Stimulated activated CD8-positive, alpha-beta memory T cell treated with anti-CD3 and anti-CD28 coated beads, Interleukin-2, amount 100 ng/mL, for 1 hour (primary cell): ENCODE measurements at regions not wholly inside any gene's neighbourhood (a gene's known extent, or its start where the extent isn't known, plus 50 kb on each side); places are given as distances from the start of the nearest gene placed in this dataset.
"Not testable (repeated sequence)": the region's sequence is repeated elsewhere in the genome, so short reads cannot be mapped to it uniquely, and the experiment has no call there.

Experiments
- DNase-seq, 2 donors: peaks; one replicate each; pipeline ENCODE4 v3.0.0-alpha.2; 2020; ENCODE audit warnings: low read depth in 2 of 2

DNA sequence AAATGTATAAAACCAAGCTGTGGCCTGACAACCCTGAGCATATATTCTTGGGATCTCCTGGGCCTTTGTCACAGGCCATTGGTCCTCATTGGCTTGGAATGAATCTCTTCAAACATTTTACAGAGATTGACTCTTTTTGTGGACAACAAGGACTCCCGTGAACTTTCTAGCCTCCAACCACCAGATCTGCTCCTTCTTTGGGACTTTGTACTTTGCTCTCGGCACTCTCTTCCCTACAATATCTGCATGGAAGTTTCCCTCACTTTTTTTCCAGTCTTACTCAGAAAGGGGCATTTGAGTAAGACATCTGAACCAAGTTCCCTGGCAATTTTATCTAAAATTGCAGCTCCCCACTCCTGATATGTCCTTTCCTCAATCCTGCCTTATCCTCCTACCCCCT lies 158.8 kb downstream of the PHLDA1 start:
- no peak for DNase-seq

- DNase-seq, result no peak
Observed at GRCh38 chr12:75870878-75871277, 160.7 kb downstream of the PHLDA1 start.

- no peak for DNase-seq
Observed at GRCh38 chr12:75868501-75868900, 163.1 kb downstream of the PHLDA1 start.

DNA sequence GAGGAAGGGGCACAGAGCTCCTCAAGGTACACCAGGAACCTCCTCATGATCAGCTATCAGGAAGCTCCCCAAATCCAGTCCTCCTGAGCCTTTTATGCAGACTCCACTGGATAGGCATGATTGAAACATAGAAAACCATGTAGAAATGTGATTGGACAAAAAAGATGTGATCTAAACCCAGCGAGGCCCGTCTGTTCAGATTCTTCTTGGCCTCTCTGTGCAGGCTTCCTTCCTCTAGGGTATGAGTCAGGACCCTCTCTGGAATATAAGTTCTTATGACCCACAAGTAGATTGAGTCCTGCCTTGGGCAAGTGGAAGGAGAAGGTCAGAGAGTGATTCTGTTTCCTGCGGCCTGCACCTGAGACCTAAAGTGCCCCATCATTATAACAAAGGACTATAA lies 166.3 kb downstream of the PHLDA1 start:
- DNase-seq, result no peak

DNA sequence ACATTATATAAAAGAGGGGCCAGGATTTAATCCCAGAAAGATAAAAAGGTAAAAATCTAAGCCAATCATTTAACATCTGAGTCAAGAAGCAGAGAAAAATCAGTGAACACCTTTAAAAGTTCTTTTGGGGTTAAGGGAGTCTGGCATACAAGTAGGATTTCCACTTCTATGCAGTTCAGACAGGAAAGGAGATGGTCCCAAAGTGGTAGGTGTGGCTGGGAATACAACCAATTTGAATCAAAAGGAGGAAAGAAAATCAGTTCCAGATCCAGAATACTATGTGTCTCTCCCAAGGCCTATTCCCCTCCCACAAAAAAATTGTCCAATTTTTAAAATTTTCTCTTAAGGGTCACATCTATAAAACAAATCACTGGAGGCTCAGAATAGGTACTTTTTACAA lies 167.4 kb downstream of the PHLDA1 start:
- no peak for DNase-seq

DNA sequence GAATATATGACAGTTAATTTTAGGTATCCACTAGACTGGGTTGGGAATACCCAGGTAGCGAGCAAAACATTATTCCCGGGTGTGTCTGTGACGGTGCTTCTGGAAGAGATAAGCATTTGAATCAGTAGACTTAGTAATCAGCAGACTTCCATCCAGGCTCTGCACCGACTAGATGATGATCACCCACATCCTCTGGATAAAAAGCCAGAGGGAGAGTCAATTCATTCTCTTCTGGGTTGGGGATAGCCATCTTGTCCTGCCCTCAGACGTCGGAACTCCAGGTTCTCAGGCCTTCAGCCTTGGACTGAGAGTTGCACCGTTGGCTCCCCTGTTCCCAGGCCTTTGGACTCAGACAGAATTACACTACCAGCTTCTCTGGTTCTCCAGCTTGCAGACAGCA lies 168.0 kb downstream of the PHLDA1 start:
- DNase-seq, result no peak

- no peak for DNase-seq
Observed at GRCh38 chr12:75862692-75863471, 168.7 kb downstream of the PHLDA1 start.

GRCh38 chr12:75859868-75860267 lies 171.7 kb downstream of the PHLDA1 start:
- DNase-seq, result no peak

GRCh38 chr12:75856235-75856634 lies 175.3 kb downstream of the PHLDA1 start:
- DNase-seq, result no peak

DNA sequence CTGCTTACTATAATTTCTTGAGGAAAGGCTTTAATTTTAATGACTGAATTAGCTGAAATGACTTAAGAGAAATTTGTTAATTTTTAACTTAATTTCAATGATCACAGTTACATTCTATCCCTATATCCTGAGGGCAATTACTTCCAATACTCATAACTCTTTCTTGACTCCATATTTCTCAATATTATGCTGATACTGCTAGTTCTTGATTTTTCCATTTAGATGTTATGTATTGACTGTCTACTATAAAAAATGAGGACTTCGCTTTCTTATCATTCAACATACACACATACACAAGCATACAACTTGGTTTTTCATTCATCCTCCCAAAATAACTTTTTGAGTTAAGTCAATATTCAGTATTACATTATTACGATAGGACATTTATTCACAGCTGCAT lies 176.2 kb downstream of the PHLDA1 start:
- no peak for DNase-seq

GRCh38 chr12:75854681-75855309 lies 176.8 kb downstream of the PHLDA1 start:
- DNase-seq, result no peak

DNA sequence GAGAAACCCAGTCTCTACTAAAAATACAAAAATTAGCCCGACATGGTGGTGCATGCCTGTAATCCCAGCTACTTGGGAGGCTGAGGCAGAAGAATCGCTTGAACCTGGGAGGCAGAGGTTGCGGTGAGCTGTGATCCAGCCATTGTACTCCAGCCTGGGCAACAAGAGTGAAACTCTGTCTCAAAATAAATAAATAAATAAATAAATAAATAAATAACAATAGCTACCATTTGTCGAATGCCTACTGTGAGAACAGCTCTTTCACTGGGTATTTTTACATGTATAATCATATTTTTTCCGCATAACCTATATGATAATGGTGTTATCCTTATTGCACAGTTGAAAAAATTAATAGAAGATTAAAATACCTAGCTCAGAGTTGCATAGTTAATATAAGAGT lies 177.4 kb downstream of the PHLDA1 start:
- not testable (repeated sequence) for DNase-seq

DNA sequence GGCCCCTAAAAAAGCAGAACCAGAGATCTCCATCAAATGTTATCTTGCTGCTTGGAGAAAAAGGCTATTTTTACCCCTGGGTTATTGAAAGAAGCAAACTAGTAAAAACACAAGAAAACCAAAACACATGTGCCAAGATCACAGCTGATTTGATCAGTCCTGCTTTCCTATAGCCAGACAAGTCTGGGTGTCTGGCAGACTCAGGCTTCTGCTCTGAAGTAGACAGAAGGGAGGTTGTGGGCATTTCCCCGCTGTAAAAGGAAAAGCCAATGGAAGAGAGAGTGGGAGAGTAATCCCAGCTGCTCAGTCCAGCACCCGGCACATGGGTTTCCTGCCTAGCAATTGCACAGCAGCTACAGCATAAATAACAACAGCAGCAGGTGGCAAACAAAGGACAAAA lies 177.9 kb downstream of the PHLDA1 start:
- no peak for DNase-seq

DNA sequence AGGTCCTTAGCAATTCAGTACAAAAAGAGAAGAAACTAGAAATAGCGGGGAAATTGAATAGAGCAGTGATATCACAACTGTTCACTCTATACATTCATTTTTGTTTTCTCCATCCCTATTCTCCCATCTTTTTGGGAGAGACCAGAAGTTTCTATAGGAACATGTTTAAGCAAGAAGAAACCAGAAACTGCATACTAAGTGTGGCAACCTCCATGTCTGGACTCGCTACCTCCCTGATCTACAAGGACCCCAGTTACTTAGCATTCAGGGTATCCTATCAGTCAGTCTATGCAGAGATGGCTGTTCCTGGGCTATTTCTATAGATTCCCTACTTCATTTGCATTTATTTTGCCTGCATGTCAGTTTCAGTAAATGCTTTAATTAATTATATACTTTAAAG lies 178.6 kb downstream of the PHLDA1 start:
- DNase-seq, result no peak

- no peak for DNase-seq
Observed at GRCh38 chr12:75852143-75852542, 179.4 kb downstream of the PHLDA1 start.

GRCh38 chr12:75850721-75851462 lies 180.7 kb downstream of the PHLDA1 start:
- no peak for DNase-seq

DNA sequence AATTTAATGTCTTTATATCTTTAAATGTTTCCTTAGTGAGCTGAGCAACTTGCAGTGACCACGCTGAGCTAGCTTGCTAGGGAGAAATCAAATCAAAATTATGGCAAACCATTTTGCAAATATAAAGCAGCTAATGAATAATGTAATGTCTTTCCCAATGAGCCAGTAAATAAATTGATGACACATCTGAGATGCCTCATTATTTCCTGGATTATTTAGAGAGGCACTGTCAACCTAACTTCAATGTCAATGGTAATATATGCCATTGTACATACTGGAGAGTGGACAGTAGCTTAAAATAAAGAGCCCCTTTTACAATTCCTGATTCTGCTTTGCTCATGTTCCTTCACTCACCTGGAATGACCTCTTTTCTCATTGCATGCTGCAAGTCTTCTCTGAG lies 182.6 kb downstream of the PHLDA1 start:
- no peak for DNase-seq

GRCh38 chr12:75848431-75848925 lies 183.1 kb downstream of the PHLDA1 start:
- DNase-seq, result no peak

GRCh38 chr12:75846102-75846501 lies 185.5 kb downstream of the PHLDA1 start:
- DNase-seq, result no peak

DNA sequence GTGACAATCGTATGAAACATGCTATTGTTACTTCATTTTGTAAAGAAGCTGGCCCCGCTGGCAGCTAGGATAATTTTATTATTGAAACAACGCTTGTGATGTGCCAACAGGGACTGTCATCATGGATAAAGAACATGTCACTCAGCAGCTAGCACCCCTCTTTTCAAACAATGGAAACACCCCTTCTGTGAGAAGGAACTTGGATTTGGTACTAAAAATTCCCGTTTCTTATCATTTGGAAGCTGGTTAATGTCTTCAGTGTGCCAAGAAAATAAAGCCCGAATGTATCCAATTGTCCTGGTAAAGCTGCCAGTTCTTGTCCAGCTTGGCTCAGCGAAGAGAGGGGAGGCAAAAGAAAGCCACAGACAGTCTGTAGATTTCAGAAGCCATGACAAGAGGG lies 186.6 kb downstream of the PHLDA1 start:
- DNase-seq, result no peak

GRCh38 chr12:75844049-75844770 lies 187.4 kb downstream of the PHLDA1 start:
- no peak for DNase-seq

- DNase-seq, result no peak
Observed at GRCh38 chr12:75842090-75842489, 189.5 kb downstream of the PHLDA1 start.
